ENCODE measurements at regions not wholly inside any gene's neighbourhood (a gene's known extent, or its start where the extent isn't known, plus 50 kb on each side); places are given as distances from the start of the nearest gene placed in this dataset.
"Not testable (repeated sequence)": the region's sequence is repeated elsewhere in the genome, so short reads cannot be mapped to it uniquely, and the experiment has no call there.

DNA sequence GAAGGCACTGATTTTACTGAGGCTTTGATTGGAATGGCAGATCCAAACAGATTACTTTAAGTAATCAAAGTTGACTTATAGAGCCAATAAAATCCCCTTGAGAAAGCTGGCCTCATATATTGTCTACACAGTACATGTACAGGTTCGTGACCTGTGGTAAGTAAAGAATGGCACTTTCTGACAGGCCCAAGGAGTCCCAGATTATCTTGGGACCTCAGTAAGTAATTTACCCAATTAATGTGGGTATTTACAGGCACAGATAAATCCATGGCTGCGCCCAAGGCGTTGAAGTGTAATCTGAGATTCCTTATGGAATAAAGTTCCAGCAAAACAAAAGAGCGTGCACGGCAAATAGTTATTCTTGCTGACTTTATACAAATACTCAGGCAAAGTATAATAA is 62.4 kb downstream of the PAGE2 start:
- TF ChIP-seq POLR2A (IDR thresholded peaks at IDR 0.05) (no peak), EP300 (IDR thresholded peaks at IDR 0.05) (no peak), POLR2AphosphoS5 (IDR thresholded peaks at IDR 0.05) (no peak), CTCF (IDR thresholded peaks at IDR 0.05) (no peak)
- no peaks in the 10 kb centered on the region for H3K36me3 ChIP-seq
- WGBS, result 90% methylated on average over 5 of the region's 5 CpGs
- H3K27ac ChIP-seq, result no peak overlapping the region
- no peak for DNase-seq (ENCODE audit: low spot score in 2 of 2)
- H3K27me3 ChIP-seq, result no peaks in the 10 kb centered on the region
- no peaks in the 10 kb centered on the region for H3K9me3 ChIP-seq
- no peaks in the 10 kb centered on the region for H3K4me1 ChIP-seq
- H3K4me3 ChIP-seq, result no peak overlapping the region

DNA sequence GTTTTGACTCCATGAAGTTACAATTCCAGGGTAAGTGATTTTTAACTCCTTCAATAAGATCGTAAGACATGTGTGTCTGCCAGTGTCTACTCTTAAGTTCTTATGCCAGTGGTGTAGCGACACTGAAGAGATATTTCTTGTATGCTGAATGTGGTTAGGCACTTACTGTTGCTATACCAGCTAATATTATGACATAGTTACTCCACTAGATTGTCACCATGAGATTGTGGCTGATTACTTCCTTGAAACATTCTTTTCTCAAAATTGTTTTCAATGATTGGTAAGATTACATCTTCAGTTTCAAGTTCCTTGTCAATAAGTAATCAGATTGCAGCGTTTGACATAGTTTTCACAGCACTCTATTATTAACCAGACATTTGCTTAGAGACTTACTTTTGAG is 60.6 kb upstream of the PAGE5 start:
- no peaks in the 10 kb centered on the region for H3K36me3 ChIP-seq
- TF ChIP-seq EP300 (IDR thresholded peaks at IDR 0.05), result no peak
- TF ChIP-seq POLR2A (IDR thresholded peaks at IDR 0.05), result peak in 1 of 2 donors; percentile 32
- WGBS, result 57% methylated on average over 3 of the region's 3 CpGs
- no peak for DNase-seq (ENCODE audit: low spot score in 2 of 2)
- no peak overlapping the region for H3K4me3 ChIP-seq
- H3K9me3 ChIP-seq, result no peaks in the 10 kb centered on the region
- H3K27me3 ChIP-seq, result no peaks in the 10 kb centered on the region
- H3K27ac ChIP-seq, result no peak overlapping the region
- peaks cover 9% of the 10 kb centered on the region for H3K4me1 ChIP-seq

DNA sequence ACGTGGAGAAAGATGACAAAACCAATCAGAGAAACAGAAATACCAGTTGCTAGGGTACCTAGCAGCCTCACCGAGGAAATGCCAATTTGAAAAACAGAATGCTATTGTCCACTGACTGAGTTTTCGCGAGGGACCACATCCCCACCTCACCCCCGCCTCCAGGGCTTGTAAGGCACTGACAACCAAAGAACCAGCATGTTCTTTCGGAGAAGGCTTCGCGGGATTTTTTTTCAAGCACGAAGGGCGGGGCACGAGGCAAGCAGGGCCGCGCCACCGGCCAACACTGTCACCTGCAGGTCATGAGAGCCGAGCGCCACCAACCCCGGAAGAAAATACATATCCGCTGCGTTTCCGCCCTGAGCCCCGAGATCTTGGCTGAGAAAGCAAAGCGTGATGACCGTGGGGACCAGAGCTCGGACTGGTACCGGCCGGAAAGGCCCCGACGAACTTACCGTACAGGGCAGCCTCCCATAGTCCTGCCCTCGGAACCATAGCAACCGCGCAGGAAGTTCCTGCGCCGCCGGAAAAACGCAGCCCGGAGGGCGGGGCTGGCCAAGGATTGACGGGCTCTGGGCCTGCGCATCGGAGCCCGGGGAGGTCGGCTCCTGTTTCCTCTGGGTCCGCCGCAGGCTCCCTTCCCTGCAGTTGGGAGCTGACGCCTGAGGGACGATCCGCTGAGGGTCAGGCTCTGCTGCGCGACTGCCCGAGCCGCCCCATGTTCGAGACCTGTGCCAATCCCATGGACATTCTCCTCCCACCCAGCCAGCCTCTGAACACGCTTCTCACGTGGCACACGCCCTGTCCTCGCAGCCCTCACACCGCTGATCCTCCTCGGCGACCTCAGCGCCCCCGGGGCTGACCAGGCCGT is 59.2 kb upstream of the PAGE5 start:
- Histone ChIP-seq H3K9me3 (no peaks in the 10 kb centered on the region), H3K27ac (peak overlapping the region; percentile 88), H3K36me3 (no peaks in the 10 kb centered on the region), H3K27me3 (no peaks in the 10 kb centered on the region), H3K4me1 (peaks cover 9% of the 10 kb centered on the region), H3K4me3 (peak overlapping the region; percentile 58)
- WGBS, result 40% methylated on average over 49 of the region's 63 CpGs
- TF ChIP-seq CTCF (IDR thresholded peaks at IDR 0.05) (peak; percentile 10 to 44), POLR2AphosphoS5 (IDR thresholded peaks at IDR 0.05) (peak in 1 of 3 donors; percentile 12), POLR2A (IDR thresholded peaks at IDR 0.05) (peak; percentile 10 to 74), EP300 (IDR thresholded peaks at IDR 0.05) (no peak)
- DNase-seq (ENCODE audit: low spot score in 2 of 2), result peak; percentile 92 to 94

DNA sequence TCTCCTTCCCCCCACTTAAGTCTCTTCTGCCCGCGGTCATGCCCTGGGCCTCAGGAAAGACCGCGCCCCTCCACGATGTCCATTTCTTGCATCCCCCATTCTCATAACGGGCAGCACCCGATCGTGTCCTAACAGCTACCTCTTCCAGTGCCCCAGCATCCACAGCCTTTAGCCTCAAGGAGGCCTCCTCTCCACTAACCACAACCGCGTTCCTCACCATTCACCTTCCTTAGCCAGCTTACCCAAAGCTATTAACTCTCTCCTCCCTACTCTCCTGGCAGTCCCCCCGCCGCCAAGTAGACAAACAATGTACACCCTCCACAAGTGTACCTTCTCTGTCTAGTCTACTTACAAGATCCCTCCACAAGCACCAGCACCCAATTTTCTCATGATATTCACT is 58.6 kb upstream of the PAGE5 start:
- peaks cover 9% of the 10 kb centered on the region for H3K4me1 ChIP-seq
- no peak for DNase-seq (ENCODE audit: low spot score in 2 of 2)
- H3K36me3 ChIP-seq, result no peaks in the 10 kb centered on the region
- peak overlapping the region; percentile 88 for H3K27ac ChIP-seq
- H3K4me3 ChIP-seq, result peak overlapping the region; percentile 58
- H3K9me3 ChIP-seq, result no peaks in the 10 kb centered on the region
- TF ChIP-seq EP300 (IDR thresholded peaks at IDR 0.05) (no peak), POLR2A (IDR thresholded peaks at IDR 0.05) (no peak), CTCF (IDR thresholded peaks at IDR 0.05) (no peak), POLR2AphosphoS5 (IDR thresholded peaks at IDR 0.05) (no peak)
- 51% methylated on average over 12 of the region's 12 CpGs for WGBS
- no peaks in the 10 kb centered on the region for H3K27me3 ChIP-seq

DNA sequence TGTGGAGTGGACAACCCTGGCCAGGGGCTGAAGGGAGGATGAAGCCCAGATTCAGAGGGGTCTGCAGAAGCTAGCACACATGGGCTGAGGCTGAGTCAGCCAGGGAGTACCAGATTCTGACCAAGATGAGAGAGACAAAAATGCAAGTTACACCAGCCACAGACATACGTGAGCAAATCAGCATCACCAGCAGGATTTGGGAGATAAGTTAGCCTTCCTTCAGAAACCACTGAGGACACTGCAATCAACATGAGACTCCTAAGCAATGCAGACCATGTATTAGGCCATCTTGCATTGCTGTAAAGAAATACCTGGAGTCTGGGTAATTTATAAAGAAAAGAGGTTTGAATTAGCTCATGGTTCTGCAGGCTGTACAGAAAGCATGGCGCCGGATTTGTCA is 57.0 kb upstream of the PAGE5 start:
- Histone ChIP-seq H3K36me3 (no peaks in the 10 kb centered on the region), H3K9me3 (no peaks in the 10 kb centered on the region), H3K4me1 (peaks cover 9% of the 10 kb centered on the region), H3K4me3 (no peak overlapping the region), H3K27me3 (no peaks in the 10 kb centered on the region), H3K27ac (no peak overlapping the region)
- no peak for DNase-seq (ENCODE audit: low spot score in 2 of 2)
- TF ChIP-seq EP300 (IDR thresholded peaks at IDR 0.05) (no peak), POLR2A (IDR thresholded peaks at IDR 0.05) (no peak), CTCF (IDR thresholded peaks at IDR 0.05) (no peak), POLR2AphosphoS5 (IDR thresholded peaks at IDR 0.05) (no peak)
- 90% methylated on average over 3 of the region's 3 CpGs for WGBS

DNA sequence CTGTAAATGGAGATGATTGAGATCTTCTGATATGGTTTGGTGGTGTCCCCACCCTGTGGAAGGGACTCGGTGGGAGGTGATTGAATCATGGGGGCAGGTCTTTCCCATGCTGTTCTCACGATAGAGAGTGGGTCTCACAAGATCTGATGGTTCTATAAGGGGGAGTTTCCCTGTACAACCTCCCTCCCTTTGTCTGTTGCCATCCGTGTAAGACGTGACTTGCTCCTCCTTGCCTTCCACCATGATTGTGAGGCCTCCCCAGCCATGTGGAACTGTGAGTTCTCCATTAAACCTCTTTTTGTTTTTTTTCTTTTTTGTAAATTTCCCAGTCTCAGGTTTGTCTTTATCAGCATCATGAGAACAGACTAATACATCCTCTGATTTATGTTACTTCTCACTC is 55.1 kb upstream of the PAGE5 start:
- H3K4me1 ChIP-seq; H3K36me3 ChIP-seq; DNase-seq (ENCODE audit: low spot score in 2 of 2); H3K27ac ChIP-seq; H3K4me3 ChIP-seq; H3K27me3 ChIP-seq; H3K9me3 ChIP-seq: not testable (repeated sequence)
- WGBS, result 57% methylated on average over 4 of the region's 4 CpGs

All from suprapubic skin (tissue), 4 donors.